ENCODE measurements at regions not wholly inside any gene's neighbourhood (a gene's known extent, or its start where the extent isn't known, plus 50 kb on each side); places are given as distances from the start of the nearest gene placed in this dataset.

DNA sequence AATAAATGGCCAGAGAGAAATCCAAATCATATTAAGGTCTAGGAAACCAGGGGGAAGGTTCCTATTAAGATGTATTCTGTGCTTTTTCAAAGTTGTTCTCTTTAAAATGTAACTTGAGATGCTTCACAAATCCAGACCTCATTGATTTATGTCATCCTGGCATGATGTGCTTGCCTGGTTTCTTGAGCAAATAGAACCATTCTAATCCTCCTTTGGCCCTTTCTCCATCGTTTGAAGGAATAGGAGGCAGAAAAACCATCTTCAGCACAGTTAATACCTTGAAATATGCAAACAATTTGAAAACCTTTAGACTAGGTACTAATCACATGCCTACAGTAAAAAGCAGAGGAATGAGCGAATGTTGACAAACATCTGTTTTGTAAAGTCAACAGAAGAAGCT is 202.2 kb upstream of the CXorf66 start:
- no peak for TF ChIP-seq CTCF (IDR thresholded peaks at IDR 0.05; ENCODE audit: low read depth, low read length, missing input control)
- no peak for TF ChIP-seq TAF1 (conservative IDR thresholded peaks at IDR 0.05)
- TF ChIP-seq REST (IDR thresholded peaks at IDR 0.05): no peak
- TF ChIP-seq, protein P1, sequence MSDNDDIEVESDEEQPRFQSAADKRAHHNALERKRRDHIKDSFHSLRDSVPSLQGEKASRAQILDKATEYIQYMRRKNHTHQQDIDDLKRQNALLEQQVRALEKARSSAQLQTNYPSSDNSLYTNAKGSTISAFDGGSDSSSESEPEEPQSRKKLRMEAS (IDR thresholded peaks at IDR 0.05): no peak
- no peak for TF ChIP-seq JUND (IDR thresholded peaks at IDR 0.05)
- TF ChIP-seq SP1 (IDR thresholded peaks at IDR 0.05): no peak
